Activated CD8-positive, alpha-beta T cell treated with anti-CD3 and anti-CD28 coated beads for 36 hours (primary cell): ENCODE measurements at regions not wholly inside any gene's neighbourhood (a gene's known extent, or its start where the extent isn't known, plus 50 kb on each side); places are given as distances from the start of the nearest gene placed in this dataset.

Experiments
- ATAC-seq: fragments of 200-7000 bp; cut with Tn5 transposase; one replicate; pipeline ENCODE4 v1.10.0; 2021; ENCODE audit warnings: mild to moderate bottlenecking, moderate library complexity
- CTCF ChIA-PET: fragments of 350-600 bp; sonication (Branson Sonifier 250); formaldehyde crosslinking; loops from one replicate; lab custom pipeline; 2021; ENCODE audit warnings: antibody characterized with exemption; lab: Charles Lee
- POLR2A ChIA-PET: fragments of 350-600 bp; sonication (Branson Sonifier 250); formaldehyde crosslinking; loops from one replicate; lab custom pipeline; 2021; ENCODE audit warnings: antibody characterized with exemption; lab: Charles Lee
- DNase-seq: peaks from one replicate; pipeline ENCODE4 v3.0.0-alpha.2; 2020
- H3K27ac Mint-ChIP-seq: one replicate; pipeline ENCODE4 v1.8.0; 2021; ENCODE audit warnings: mild to moderate bottlenecking, mixed read lengths
- H3K27me3 Mint-ChIP-seq: one replicate; pipeline ENCODE4 v1.8.0; 2021; ENCODE audit warnings: mixed read lengths
- H3K36me3 Mint-ChIP-seq: one replicate; pipeline ENCODE4 v1.8.0; 2021; ENCODE audit warnings: low read depth, mixed read lengths
- H3K4me1 Mint-ChIP-seq: one replicate; pipeline ENCODE4 v1.8.0; 2021; ENCODE audit warnings: low read depth, mixed read lengths
- H3K4me3 Mint-ChIP-seq: one replicate; pipeline ENCODE4 v1.8.0; 2021; ENCODE audit warnings: mild to moderate bottlenecking, moderate library complexity, mixed read lengths
- H3K9me3 Mint-ChIP-seq: one replicate; pipeline ENCODE4 v1.8.0; 2021; ENCODE audit warnings: mixed read lengths
- intact Hi-C: fragments of 100-400 bp; cut with micrococcal nuclease; formaldehyde crosslinking; loops from one replicate; pipeline ENCODE4 v1.10.0; 2022
- TF ChIP-seq, protein P1 (sequence below): fragments of 200-600 bp; IDR thresholded peaks from one replicate; pipeline ENCODE4 v1.8.0; 2022; ENCODE audit warnings: antibody characterized with exemption, mild to moderate bottlenecking

DNA sequence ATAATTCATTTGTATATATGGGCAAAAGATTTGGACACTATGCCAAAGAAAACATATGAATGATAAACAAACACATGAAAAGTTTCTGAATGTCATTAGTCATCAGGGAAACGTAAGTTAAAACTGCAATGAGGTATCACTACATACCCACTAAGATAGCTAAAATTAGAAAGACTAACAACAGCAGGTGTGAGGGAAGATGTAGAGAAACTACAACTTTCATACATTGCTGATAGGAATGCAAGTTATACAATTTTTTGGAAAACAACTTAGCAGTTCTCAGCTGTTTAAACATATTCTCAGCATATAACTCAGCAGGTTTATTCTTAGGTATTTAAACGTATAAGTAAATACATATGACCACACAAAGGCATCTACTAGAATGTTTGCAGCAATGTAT lies 563.5 kb upstream of the KLHL29 start:
- no peak overlapping the region for H3K27ac Mint-ChIP-seq
- TF ChIP-seq, protein P1, sequence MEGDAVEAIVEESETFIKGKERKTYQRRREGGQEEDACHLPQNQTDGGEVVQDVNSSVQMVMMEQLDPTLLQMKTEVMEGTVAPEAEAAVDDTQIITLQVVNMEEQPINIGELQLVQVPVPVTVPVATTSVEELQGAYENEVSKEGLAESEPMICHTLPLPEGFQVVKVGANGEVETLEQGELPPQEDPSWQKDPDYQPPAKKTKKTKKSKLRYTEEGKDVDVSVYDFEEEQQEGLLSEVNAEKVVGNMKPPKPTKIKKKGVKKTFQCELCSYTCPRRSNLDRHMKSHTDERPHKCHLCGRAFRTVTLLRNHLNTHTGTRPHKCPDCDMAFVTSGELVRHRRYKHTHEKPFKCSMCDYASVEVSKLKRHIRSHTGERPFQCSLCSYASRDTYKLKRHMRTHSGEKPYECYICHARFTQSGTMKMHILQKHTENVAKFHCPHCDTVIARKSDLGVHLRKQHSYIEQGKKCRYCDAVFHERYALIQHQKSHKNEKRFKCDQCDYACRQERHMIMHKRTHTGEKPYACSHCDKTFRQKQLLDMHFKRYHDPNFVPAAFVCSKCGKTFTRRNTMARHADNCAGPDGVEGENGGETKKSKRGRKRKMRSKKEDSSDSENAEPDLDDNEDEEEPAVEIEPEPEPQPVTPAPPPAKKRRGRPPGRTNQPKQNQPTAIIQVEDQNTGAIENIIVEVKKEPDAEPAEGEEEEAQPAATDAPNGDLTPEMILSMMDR: no peak
- H3K4me1 Mint-ChIP-seq: no peaks in the 10 kb centered on the region
- peaks cover 2% of the 10 kb centered on the region for H3K27me3 Mint-ChIP-seq
- H3K9me3 Mint-ChIP-seq: peaks cover 2% of the 10 kb centered on the region
- no peak for DNase-seq
- ChIA-PET CTCF (no interaction called here), POLR2A (no interaction called here)
- intact Hi-C loops: no loop called here
- no peak overlapping the region for H3K4me3 Mint-ChIP-seq
- no peak for ATAC-seq
- H3K36me3 Mint-ChIP-seq: no peaks in the 10 kb centered on the region

DNA sequence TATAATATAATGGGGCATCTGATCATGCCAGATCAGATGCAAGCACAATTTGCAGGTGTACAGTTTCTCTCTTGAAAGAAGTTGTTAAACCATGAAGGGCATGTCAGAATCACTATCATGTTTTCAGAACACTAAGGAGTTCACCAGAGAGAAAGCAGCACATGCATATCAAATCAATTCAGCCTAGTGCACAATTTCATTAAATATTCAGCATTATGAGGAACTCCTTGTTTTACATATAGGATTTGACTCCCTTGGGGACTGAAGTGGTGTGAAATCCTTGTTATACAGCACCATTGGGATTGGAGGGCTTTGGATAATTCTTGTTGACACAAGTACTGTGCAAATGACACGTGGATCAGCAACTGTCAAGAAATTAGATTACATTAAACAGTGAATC lies 562.1 kb upstream of the KLHL29 start:
- H3K27ac Mint-ChIP-seq: no peak overlapping the region
- peaks cover 2% of the 10 kb centered on the region for H3K9me3 Mint-ChIP-seq
- H3K27me3 Mint-ChIP-seq: peaks cover 2% of the 10 kb centered on the region
- no peaks in the 10 kb centered on the region for H3K36me3 Mint-ChIP-seq
- ATAC-seq (no peak), DNase-seq (no peak)
- intact Hi-C loops: no loop called here
- TF ChIP-seq, protein P1: no peak
- H3K4me1 Mint-ChIP-seq: no peaks in the 10 kb centered on the region
- H3K4me3 Mint-ChIP-seq: no peak overlapping the region
- ChIA-PET POLR2A (no interaction called here), CTCF (no interaction called here)

DNA sequence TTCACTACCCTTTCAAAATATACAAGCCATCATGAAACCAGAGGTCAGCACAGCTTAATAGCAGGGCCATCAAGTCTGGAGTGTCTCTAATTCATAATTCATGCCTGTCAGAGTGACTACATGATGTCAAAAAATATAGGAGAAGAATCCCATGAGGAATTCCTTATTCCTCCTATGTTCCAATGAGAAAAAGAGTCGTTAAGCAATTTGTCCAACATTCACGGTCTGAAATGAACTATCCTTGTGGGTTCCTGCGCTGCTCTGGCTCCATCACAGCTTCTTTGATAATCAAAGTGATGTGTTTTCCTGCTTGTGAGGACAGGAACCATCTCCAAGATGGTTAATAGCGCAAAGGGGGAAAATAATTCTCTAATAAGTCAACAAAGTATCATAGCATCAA lies 560.4 kb upstream of the KLHL29 start:
- DNase-seq: no peak
- Mint-ChIP-seq H3K4me1 (no peaks in the 10 kb centered on the region), H3K27ac (no peak overlapping the region), H3K27me3 (no peaks in the 10 kb centered on the region), H3K4me3 (no peak overlapping the region), H3K9me3 (no peaks in the 10 kb centered on the region), H3K36me3 (no peaks in the 10 kb centered on the region)
- TF ChIP-seq, protein P1: no peak
- intact Hi-C loops: no loop called here
- ChIA-PET CTCF (no interaction called here), POLR2A (interaction anchor here (0.7 kb wide), 1 partner anchor 88 kb away, joined by 3 read pairs; no protein-coding TSS in a partner anchor)
- no peak for ATAC-seq

DNA sequence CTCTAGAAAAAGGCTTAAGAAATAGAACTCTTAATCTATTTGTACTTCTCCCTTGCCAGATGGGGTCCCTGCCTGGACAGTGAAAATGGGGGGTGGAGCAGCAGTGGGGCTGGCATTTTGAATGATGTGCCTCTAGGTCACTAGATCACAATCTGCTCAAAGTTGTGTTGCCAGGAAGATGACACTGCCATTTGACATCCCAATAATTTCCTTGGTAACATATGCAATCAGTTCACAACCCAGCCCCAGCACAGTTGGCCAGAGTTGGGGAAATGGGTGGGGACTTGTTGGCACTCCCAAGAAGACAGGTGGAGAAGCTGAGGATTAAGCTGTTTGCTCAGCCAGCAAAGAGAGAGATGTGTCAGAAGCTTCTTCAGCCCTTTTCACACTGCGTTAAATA lies 558.3 kb upstream of the KLHL29 start:
- POLR2A ChIA-PET: no interaction called here
- DNase-seq: no peak
- no peaks in the 10 kb centered on the region for H3K27me3 Mint-ChIP-seq
- TF ChIP-seq, protein P1: no peak
- no peaks in the 10 kb centered on the region for H3K36me3 Mint-ChIP-seq
- H3K9me3 Mint-ChIP-seq: peaks cover 3% of the 10 kb centered on the region
- ATAC-seq: no peak
- H3K27ac Mint-ChIP-seq: no peak overlapping the region
- CTCF ChIA-PET: no interaction called here
- intact Hi-C loops: no loop called here
- H3K4me1 Mint-ChIP-seq: no peaks in the 10 kb centered on the region
- no peak overlapping the region for H3K4me3 Mint-ChIP-seq

DNA sequence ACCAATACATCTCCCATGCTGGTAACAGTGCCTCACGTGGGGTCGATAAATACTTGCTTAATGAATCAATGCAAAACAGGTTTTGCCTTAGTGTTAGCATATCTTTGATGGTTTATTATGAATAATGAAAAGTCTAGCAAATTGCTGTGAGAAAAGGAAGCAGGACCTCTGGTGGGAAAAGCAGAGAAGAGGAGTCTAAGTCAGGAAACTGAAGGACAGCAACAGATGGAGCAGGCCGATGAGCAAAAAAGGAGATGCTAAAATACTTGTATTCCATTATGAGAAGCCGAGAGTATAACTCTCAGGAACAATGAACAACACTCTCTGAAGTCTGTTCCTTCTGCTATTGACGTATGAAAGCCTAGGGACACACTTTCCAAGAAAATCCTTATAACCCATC lies 555.2 kb upstream of the KLHL29 start:
- Mint-ChIP-seq H3K27ac (no peak overlapping the region), H3K36me3 (no peaks in the 10 kb centered on the region), H3K27me3 (no peaks in the 10 kb centered on the region), H3K4me1 (no peaks in the 10 kb centered on the region), H3K9me3 (peaks cover 3% of the 10 kb centered on the region), H3K4me3 (no peak overlapping the region)
- ChIA-PET POLR2A (interaction anchor here (0.7 kb wide), 1 partner anchor 779 kb away, joined by 3 read pairs; no protein-coding TSS in a partner anchor), CTCF (no interaction called here)
- intact Hi-C loops: no loop called here
- ATAC-seq (no peak), DNase-seq (no peak)
- TF ChIP-seq, protein P1: no peak
